H1 (cell line): ENCODE measurements at regions not wholly inside any gene's neighbourhood (a gene's known extent, or its start where the extent isn't known, plus 50 kb on each side); places are given as distances from the start of the nearest gene placed in this dataset.

Experiments
- CBX5 ChIP-seq: fragments of 300-800, 300-1000 bp; sonication (generic); IDR thresholded peaks from 2 replicates; pipeline ENCODE4 v1.7.1; 2016; ENCODE audit warnings: antibody characterized with exemption, low read length, low read depth
- CHD1 ChIP-seq: IDR thresholded peaks from 2 replicates; pipeline ENCODE4 v1.6.1; 2012; ENCODE audit warnings: low read depth, low read length, improper control_type of control experiment
- EP300 ChIP-seq, 2 experiments: IDR thresholded peaks; 1 replicate in 1 of 2; 2 replicates in 1 of 2; pipeline ENCODE4 v1.6.1; 2011 to 2012; ENCODE audit warnings: low read depth in 2 of 2, low read length in 2 of 2, mild to moderate bottlenecking in 2 of 2, borderline replicate concordance in 1 of 2, inconsistent platforms in 1 of 2, moderate library complexity in 1 of 2
- JUN ChIP-seq: IDR thresholded peaks from 2 replicates; pipeline ENCODE4 v1.6.1; 2011; ENCODE audit warnings: low read depth, mild to moderate bottlenecking, improper control_type of control experiment, low read length
- KDM1A ChIP-seq: fragments of 200-600, 300-600 bp; sonication (generic); IDR thresholded peaks from 2 replicates; pipeline ENCODE4 v1.7.1; 2016; ENCODE audit warnings: mild to moderate bottlenecking, low read length, borderline replicate concordance
- KDM4A ChIP-seq: IDR thresholded peaks from one replicate; pipeline ENCODE4 v1.7.1; 2012; ENCODE audit warnings: low read depth, mild to moderate bottlenecking, moderate library complexity, low read length, inconsistent platforms; ENCODE audit not compliant: severe bottlenecking
- PHF8 ChIP-seq: fragments of 200-600 bp; sonication (generic); conservative IDR thresholded peaks from 2 replicates; pipeline ENCODE4 v1.7.1; 2012; ENCODE audit warnings: low read depth, mild to moderate bottlenecking, inconsistent platforms, low read length, moderate library complexity
- SIX5 ChIP-seq: IDR thresholded peaks from 2 replicates; pipeline ENCODE4 v1.6.1; 2011; ENCODE audit warnings: mild to moderate bottlenecking, low read depth, low read length
- TF ChIP-seq, protein P1 (sequence below): fragments of 300-600 bp; sonication (generic); IDR thresholded peaks from 2 replicates; pipeline ENCODE4 v1.7.1; 2012; ENCODE audit warnings: low read length, moderate library complexity, mild to moderate bottlenecking, inconsistent platforms; ENCODE audit not compliant: insufficient replicate concordance

DNA sequence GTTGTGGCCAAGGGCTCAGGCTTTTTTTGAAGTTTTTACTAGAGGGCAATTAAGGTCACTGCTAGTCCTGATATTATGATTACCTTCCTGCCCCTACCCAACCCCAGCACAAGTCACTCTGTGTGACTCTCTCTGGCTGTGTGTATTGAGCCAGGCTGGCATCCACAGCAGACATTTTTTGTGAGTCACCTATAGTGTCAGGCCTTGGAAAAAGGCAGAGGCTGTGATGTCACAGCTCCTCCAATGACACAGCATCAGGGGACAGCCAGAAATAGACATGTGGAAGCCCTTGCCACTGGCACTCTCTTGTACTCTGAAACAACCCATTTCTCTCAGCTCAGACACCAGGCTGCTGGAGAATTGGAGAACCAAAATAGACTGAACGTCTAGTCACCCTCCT is 145.4 kb downstream of the NMUR2 start (continued):
- TF ChIP-seq, protein P1, sequence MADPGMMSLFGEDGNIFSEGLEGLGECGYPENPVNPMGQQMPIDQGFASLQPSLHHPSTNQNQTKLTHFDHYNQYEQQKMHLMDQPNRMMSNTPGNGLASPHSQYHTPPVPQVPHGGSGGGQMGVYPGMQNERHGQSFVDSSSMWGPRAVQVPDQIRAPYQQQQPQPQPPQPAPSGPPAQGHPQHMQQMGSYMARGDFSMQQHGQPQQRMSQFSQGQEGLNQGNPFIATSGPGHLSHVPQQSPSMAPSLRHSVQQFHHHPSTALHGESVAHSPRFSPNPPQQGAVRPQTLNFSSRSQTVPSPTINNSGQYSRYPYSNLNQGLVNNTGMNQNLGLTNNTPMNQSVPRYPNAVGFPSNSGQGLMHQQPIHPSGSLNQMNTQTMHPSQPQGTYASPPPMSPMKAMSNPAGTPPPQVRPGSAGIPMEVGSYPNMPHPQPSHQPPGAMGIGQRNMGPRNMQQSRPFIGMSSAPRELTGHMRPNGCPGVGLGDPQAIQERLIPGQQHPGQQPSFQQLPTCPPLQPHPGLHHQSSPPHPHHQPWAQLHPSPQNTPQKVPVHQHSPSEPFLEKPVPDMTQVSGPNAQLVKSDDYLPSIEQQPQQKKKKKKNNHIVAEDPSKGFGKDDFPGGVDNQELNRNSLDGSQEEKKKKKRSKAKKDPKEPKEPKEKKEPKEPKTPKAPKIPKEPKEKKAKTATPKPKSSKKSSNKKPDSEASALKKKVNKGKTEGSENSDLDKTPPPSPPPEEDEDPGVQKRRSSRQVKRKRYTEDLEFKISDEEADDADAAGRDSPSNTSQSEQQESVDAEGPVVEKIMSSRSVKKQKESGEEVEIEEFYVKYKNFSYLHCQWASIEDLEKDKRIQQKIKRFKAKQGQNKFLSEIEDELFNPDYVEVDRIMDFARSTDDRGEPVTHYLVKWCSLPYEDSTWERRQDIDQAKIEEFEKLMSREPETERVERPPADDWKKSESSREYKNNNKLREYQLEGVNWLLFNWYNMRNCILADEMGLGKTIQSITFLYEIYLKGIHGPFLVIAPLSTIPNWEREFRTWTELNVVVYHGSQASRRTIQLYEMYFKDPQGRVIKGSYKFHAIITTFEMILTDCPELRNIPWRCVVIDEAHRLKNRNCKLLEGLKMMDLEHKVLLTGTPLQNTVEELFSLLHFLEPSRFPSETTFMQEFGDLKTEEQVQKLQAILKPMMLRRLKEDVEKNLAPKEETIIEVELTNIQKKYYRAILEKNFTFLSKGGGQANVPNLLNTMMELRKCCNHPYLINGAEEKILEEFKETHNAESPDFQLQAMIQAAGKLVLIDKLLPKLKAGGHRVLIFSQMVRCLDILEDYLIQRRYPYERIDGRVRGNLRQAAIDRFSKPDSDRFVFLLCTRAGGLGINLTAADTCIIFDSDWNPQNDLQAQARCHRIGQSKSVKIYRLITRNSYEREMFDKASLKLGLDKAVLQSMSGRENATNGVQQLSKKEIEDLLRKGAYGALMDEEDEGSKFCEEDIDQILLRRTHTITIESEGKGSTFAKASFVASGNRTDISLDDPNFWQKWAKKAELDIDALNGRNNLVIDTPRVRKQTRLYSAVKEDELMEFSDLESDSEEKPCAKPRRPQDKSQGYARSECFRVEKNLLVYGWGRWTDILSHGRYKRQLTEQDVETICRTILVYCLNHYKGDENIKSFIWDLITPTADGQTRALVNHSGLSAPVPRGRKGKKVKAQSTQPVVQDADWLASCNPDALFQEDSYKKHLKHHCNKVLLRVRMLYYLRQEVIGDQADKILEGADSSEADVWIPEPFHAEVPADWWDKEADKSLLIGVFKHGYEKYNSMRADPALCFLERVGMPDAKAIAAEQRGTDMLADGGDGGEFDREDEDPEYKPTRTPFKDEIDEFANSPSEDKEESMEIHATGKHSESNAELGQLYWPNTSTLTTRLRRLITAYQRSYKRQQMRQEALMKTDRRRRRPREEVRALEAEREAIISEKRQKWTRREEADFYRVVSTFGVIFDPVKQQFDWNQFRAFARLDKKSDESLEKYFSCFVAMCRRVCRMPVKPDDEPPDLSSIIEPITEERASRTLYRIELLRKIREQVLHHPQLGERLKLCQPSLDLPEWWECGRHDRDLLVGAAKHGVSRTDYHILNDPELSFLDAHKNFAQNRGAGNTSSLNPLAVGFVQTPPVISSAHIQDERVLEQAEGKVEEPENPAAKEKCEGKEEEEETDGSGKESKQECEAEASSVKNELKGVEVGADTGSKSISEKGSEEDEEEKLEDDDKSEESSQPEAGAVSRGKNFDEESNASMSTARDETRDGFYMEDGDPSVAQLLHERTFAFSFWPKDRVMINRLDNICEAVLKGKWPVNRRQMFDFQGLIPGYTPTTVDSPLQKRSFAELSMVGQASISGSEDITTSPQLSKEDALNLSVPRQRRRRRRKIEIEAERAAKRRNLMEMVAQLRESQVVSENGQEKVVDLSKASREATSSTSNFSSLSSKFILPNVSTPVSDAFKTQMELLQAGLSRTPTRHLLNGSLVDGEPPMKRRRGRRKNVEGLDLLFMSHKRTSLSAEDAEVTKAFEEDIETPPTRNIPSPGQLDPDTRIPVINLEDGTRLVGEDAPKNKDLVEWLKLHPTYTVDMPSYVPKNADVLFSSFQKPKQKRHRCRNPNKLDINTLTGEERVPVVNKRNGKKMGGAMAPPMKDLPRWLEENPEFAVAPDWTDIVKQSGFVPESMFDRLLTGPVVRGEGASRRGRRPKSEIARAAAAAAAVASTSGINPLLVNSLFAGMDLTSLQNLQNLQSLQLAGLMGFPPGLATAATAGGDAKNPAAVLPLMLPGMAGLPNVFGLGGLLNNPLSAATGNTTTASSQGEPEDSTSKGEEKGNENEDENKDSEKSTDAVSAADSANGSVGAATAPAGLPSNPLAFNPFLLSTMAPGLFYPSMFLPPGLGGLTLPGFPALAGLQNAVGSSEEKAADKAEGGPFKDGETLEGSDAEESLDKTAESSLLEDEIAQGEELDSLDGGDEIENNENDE: no peak
- TF ChIP-seq PHF8 (no peak), CBX5 (no peak), EP300 (IDR thresholded peaks at IDR 0.05; ENCODE audit: borderline replicate concordance in 1 of 2, low read depth in 2 of 2, low read length in 2 of 2) (no peak), KDM1A (no peak), KDM4A (no peak), CHD1 (no peak), SIX5 (no peak), JUN (no peak)
